NCI-H2029 treated with DMSO at 0.1 percent for 48 hours (cell line): ENCODE measurements at regions not wholly inside any gene's neighbourhood (a gene's known extent, or its start where the extent isn't known, plus 50 kb on each side); places are given as distances from the start of the nearest gene placed in this dataset.
"Not testable (repeated sequence)": the region's sequence is repeated elsewhere in the genome, so short reads cannot be mapped to it uniquely, and the experiment has no call there.

Experiments
- DNase-seq: peaks from one replicate; lab custom pipeline; 2025; lab: John Stamatoyannopoulos, UW

DNA sequence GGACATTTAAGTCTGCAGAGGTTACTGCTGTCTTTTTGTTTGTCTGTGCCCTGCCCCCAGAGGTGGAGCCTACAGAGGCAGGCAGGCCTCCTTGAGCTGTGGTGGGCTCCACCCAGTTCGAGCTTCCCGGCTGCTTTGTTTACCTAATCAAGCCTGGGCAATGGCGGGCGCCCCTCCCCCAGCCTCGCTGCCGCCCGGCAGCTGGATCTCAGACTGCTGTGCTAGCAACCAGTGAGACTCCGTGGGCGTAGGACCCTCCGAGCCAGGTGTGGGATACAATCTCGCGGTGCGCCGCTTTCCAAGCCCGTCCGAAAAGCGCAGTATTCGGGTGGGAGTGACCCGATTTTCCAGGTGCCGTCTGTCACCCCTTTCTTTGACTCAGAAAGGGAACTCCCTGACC lies 198.4 kb upstream of the FERMT1 start:
- DNase-seq, result not testable (repeated sequence)

DNA sequence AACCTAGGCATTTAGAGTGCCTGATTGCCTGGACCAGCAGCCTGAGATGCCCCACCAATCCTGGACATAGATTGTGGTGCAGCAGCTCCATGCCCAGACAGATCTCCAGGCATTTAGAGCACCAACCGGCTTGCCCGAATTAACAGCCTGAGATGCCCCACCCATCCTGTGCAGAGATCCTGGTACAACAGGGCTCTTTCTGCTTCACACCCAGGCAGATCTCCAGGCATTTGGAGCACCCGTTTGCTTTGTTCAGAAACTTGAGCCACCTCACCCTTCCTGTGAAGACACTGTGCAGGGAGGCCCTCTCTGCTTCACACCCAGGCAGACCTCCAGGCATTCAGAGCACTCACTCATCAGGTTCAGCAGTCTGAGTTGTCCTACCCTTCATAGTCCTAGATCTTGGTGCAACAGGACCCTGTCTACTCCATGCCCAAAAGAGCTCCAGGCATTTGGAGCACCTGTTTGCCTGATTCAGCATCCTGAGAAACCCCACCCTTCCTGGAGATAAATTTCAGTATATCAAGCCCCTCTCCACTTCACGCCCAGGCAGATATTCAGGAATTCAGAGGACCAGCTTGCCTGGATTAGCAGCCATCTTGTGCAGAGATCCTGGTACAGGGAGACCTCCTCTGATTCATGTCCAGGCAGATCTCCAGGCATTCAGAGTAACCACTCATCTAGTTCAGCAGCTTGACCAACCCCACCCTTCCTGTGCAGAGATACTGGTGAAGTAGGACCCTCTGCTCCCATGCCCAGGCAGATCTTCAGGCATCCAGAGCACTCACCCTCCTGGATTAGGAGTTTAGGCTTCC lies 189.2 kb upstream of the FERMT1 start:
- DNase-seq, result no peak

DNA sequence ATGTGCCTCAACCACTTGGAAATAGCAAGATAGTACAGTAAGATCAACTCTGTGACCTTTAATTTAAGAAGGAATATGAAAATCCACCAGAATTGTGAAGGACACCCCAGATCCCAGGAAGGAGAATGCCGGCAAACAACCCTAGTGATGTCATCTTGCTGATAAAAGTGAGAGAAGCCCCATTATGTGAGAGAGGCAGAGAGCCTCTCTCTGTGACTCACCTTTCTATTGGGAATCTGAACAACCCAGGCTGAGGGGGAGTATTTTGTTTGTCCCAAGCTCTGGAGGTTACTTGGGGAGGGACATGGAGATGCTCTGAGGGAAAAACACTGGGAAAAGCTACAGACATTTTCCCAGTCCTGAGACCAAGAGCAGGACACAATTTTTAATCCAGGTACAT lies 188.3 kb upstream of the FERMT1 start:
- DNase-seq, result no peak

DNA sequence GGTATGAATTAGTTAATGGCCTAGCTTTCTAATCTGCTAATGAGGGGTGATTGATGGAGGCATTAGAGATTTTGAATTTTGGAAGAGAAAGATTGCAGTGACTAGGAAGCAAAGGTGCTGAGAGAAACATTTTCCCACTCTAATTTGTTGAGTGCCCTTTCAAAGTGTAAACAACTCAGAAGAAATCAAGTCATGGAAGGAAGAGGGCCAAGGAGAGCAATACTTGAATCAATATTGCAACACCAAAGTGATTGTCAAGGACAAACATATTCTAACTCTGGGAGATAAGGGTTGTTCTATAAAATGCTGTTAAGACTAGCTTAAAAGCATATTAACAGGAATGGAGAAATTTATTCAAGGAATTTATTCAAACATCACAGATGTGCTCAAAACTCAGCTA lies 182.7 kb upstream of the FERMT1 start:
- no peak for DNase-seq

DNA sequence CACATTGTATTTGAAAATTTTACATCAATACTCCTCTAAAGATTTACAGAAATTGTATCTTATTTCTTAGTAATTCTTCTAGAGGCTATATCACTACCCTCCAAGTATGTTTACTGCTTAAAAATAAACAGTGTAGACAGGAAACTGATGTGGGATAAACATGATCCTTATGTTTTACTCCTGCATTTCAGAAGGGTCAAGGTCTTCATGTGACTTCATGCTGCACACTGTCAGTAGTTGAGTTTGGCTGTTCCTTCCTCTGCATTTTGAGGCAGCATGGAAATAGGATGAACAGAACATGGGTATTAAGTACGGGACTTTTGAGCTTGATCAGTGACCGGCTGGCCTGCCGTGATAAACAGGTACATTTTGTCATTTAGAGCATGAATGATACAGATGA lies 179.2 kb upstream of the FERMT1 start:
- DNase-seq, result no peak

DNA sequence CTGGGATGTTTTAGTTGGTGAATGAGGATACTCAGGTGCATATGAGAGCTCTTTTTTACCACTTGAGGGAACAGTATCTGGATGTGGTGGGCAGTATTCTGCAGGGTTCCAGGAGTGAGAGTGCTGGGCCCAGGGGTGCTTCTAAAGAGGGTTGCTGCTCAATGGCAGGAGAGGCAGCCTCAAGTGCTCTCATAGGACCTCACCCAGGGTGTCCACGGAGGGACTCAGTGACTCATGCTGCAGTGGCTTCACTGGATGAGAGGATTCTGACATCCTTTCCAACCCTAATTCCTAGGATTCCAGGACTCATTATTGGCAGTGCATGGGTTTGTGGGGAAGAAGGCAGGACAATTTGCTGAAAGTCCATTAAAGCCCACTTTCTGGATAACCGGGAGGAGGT lies 176.6 kb upstream of the FERMT1 start:
- peak; percentile 45 for DNase-seq

DNA sequence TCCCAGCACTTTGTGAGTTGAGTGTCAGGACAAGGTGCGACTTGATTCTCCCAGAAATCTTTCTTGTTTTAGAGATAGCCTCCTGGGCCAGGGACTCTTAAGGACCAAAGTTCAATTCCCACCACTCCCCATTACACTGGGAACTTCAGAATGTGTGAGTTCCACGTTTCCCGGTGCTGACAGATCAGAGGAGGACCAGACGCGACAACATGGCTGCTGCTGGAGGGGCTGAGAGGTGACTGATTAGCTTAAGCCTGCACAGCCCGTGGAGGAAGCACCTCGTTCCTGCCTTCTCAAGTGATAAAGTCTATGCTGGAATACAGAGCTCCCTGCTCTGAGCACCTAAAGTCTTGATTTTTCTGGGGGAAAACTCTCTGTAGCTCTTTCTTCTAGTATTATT lies 175.2 kb upstream of the FERMT1 start:
- DNase-seq, result no peak

DNA sequence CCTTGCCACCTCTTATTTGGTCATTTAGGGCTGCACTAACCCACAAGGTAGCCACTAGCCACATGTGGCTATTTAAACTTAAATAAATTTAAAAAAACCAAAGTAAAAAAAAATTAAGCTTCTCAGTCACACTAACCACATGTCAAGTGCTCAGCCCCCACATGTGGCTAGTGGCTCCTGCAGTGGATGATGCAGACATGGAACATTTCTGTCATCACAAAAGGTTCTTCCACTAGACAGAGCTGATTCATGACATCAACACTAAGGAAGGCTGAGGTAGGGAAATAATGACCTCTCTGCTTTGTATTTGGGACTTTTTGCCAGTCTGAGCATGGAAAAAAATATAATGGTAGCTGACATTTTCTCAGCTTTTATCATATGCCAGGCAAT lies 173.0 kb upstream of the FERMT1 start:
- no peak for DNase-seq

DNA sequence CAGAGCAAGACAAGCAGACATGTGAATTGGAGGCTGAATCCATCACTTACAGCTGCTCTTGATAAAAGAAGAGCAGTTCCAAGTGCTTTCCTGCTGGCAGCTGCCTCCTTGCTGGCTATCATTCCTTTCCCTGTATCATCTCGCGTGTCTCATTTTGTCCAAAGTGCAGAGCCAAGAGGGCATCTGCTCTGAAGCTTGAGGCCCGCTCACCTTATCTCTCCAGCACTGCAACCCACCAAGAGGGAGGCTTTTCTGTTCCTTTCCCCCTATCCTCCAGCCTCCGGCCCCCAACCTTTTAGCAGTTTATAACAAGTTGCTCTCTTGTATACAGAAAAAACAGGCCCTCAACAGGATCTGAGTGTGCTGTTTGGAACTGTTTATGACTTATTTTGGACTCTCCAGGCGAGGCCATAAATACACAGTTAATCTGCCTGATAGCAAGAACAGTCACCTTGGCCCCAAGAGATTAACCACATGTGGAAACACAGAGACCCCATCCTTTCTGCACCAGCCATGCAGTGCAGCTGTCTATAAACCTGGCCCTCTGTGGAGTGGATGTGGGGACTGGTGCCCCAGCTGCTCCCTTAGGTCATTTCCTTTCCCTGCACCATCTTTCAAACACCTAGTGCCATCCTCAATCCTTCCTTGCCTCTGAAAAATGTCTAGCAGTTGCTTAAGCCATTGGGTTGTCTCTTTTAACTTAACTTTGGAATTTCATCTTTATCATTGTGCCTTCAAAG lies 172.5 kb upstream of the FERMT1 start:
- no peak for DNase-seq

DNA sequence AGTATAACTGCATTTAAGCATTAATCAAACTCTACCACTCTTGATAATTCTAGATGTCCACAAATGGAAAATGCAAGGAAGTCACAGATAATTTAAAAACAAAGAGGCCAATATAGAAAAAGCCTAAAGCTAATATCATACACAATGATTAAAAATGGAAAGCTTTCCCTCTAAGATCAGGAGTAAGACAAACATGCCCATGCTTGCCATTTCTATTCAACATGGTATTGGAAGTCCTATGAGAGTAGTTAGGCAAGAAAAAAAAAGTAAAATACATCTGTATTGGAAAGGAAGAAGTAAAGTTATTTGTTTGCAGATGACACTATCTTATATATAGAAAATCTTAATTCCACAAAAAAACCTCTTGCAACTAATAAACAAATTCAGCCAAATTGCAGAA lies 164.6 kb upstream of the FERMT1 start:
- DNase-seq, result no peak

DNA sequence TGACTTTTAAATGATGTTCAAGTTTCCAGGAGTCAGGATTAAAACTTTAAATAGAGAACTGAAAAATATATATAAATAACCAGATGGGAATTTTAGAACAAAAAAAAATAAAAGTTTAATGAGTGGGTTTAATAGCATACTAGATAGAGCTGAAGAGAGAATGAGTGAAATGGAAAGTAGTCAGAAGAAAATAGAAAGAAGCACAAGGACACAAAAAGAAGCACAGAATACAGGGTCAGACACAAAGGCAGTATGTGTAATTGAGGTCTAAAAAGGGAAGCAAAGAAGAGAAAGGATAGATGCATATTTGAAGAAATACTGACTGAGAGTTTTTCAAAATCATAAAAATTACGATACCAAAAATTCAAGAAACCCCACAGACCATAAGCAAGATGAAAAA lies 159.8 kb upstream of the FERMT1 start:
- DNase-seq, result no peak

DNA sequence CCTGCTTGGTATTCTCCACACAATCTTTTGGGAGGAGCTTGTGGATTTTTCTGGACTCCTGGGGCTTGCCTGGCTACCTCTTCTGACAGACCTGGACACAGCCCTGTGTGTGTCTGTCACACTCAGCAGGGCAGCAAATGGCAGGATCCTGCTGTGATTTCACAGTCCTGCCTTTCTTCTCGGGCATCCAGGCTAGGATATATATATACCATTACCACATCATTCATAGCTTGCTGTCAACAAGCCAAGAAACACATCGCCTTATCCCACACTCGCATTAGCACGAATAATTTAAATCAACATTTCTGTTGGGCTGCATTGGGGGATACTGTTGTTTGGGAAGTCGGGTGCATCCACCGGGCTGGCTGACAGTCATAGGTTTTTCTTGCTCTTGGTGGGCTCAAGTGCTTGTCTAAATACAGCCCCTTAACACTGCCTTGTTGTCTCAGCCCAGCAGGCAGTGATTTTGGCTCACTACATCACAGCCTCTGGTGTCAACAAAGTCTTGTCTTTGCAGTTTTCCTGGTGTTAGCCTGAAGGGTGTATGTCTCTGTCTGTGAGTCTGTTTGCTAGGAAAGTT lies 154.9 kb upstream of the FERMT1 start:
- no peak for DNase-seq

DNA sequence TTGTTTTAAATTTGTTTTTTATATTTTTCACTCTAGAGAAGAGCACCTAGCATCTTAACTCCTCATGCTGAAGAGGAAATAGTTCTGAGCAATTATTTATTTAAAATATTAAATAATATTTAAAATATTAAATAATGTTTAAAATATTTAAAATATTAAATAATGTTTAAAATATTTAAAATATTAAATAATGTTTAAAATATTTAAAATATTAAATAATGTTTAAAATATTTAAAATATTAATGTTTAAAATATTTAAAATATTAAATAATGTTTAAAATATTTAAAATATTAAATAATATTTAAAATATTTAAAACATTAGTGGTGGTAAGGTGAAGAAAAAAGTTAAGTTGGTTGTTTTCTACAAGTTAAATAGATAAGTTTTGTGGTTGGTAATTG lies 147.6 kb upstream of the FERMT1 start:
- not testable (repeated sequence) for DNase-seq

DNA sequence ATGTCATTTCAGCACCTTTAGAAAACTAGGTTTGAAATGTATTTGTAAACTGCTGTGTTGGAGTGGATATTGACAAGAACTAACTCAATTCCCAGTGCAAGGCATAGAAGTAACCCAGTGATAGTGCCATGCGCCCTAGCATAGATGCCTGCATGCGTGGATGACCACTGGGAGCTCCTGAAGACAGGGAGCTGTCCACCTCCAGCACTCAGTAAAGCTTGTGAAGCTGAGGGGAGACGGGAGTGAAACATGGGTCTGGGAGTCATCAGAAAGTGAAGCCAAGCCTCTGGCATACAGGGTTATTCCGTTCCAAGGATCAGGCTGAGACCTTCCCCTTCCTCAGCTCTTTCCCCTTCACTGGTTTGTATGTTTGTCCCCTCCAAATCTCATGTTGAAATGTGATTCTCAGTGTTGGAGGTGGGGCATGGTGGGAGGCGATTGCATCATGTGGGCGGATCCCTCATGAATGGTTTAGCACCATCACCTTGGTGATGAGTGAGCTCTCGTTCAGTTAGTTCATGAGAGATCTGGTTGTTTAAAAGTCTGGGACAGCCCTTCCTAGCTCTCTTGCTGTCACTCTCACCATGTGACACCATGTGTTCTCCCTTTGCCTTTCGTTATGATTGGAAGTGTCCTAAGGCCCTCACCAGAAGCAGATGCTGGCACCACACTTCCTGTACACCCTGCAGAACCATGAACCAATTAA lies 146.5 kb upstream of the FERMT1 start:
- DNase-seq, result no peak

DNA sequence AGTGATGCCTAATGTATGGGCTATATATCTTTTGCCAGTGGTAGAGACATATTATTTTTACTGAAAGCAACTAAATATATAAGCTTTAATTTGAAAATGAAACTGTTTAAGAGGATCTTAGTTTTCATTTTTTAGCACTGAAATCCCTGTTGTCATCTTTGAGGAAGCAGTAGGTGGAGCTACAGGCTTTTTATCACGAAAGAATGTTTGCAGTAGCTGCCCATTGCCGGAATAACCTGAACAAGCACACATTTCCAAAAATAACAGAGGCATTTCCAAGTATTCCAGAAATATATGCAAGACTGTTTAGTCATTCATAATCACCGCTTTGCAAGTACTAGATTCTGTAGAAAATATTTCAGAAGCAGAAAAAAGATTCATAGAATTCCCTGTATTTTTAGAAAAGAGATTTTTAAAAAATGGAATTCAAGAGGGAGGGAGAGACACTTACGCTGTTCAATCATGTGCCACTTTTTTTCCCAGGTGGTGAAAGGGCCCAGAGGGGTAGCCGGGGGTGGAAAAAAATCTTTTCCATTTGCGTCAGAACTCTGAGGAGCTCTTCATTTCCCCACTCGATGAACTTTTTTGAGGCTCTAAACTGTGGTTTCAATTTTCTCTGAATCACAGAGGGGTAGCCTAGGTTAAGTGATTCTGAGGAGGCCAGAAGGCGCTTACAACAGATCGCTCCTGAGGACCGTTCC lies 142.5 kb upstream of the FERMT1 start:
- DNase-seq, result peak; percentile 38

DNA sequence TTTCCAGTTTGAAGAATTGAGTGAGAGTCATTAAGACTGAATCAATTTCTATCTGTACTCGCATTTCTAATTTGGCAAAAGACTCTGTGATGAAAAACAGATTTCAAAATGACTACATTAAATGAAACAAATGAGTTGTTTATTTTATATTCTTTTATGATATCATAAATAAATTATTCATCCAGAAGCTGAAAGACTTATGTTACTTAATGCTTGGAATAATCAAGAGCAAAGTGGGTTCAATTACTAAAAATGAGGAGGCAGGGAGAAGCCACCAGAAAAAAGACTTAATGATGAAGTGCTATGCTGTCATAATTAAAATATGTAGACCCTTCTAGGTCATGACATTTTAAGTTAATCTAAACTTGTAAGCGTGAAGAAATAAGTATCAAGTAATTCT lies 130.6 kb upstream of the FERMT1 start:
- DNase-seq, result no peak

DNA sequence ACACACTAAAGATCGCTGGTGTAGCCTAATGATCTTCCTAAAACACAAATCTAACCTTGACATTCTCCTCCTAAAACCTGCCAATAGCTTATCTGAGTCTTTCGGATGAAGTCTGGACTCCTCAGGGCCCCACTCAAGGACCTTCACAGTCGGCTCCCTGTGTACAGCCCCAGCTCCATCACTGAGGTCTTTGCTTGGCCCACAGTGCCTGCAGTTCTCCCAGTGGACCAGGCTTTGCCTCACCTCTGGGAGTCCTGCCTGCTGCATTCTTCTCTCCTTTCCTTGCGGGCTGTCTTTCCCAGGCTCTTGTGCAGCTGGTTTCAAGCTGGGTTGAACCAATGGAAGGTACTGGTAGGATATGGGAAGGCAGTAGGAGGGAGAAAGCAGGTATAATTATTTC lies 122.6 kb upstream of the FERMT1 start:
- DNase-seq, result no peak

DNA sequence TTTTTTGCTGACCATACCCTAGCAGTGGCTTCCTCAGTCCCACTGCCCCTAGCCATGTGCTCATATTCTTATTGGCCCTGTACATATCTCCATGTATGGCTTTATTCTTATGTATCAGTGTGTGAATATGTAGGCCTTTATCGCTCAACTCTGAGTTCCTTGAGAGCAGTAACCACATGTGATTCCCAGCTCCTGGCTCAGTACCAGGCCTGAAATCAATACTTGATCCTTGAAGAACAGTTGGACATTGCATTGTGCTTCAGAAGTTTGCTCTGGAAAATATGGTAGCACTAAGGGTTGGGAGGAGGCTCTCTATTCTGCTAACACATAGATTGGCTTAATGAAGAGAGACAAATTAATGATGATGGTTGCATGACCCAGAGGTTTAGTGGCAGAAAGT lies 118.8 kb upstream of the FERMT1 start:
- no peak for DNase-seq

DNA sequence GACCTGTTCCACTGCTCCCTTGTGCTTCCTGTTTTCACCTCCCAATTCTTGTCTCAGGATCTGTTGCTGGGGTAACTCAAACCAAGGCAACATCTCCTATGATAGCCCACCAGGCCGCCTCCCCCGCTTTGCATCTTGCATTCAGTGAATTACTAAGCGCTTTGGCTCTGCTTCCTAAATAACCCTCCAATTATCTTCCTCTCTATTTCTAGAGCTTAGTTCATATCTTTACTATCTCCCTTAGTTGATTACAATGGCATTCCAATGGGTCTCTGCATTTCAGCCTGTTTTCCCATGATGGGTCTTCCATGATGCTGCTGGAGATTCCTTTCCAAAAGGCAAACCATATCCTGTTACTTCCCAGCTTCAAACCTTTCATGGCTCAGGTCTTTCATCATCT lies 117.2 kb upstream of the FERMT1 start:
- DNase-seq, result no peak

DNA sequence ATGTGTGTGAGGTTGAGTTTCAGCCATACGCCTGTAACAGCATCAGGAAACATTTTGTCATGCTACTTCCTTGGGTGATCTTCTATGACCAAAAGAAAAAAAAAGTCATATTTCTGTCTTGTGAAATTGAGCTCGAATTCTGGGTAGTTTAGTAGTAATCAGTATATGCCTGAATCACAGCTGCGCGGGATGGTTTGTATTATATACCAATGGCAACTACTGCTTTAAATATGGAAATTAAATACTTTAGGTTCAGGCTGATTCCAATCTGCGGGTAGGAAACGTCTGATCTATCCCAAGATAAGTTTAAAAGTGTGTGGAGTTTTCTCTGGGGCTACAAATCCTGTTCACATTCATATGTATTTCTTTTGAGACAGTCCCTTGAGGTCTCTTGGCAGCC lies 115.6 kb upstream of the FERMT1 start:
- no peak for DNase-seq

DNA sequence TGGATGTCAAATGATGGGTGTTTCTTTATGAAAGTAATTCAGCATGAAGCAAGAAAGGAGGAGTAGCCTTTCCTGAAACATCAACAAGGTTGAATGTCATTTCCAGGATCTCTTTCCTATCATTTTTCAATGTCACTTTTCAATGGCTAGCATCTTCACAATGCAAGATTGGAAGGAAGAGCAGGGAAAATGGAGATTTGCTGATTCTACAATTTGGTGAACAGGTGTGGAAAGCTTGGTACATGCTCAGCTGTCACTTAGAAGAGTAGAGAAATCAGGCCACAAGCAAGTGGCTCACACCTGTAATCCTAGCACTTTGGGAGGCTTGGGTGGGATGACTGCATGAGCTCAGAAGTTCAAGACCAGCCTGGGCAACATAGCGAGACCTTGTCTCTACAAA lies 112.7 kb upstream of the FERMT1 start:
- DNase-seq, result no peak

DNA sequence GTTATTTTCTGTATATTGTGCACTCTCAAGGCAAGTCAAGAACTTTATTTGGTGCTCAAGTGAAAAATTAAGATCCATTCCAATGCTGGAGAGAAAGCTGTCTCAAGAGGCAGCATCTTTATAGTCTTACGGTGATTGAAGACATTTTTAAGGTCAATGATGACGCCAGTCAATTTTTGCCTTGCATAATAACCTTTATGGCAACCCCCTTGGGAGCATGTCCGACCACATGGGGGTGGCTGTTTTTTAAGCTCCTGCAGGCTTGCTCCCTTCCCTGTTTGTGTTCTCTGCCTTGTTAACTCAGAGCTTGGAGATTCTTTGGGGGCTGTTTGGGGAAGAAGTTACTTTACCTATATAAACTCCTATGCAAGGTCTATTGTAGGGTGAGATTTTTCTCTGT lies 109.6 kb upstream of the FERMT1 start:
- no peak for DNase-seq
